HG03135 (cell line): ENCODE measurements at regions not wholly inside any gene's neighbourhood (a gene's known extent, or its start where the extent isn't known, plus 50 kb on each side); places are given as distances from the start of the nearest gene placed in this dataset.

Experiments
- ATAC-seq: cut with Tn5 transposase; IDR thresholded peaks from one replicate; pipeline ENCODE4 v1.9.1; 2021; ENCODE audit warnings: mild to moderate bottlenecking, moderate library complexity; ENCODE audit not compliant: unreplicated experiment

DNA sequence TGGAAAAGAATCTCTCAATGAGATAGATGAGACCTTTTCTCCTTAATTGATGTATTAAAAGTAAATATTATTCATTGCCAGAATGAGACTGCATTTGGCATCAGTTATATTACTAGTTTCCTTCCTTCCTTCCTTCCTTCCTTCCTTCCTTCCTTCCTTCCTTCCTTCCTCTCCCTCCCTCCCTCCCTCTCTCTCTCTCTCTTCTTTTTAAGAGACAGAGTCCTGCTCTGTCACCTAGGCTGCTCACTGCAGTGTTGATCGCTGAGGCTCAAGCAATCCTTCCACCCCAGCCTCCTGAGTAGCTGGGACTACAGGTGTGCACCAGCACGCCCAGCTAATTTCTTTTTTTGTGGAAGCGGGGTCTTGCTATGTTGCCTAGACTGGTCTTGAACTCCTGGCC is 50.4 kb upstream of the ARX start:
- no peak for ATAC-seq
